Epithelial cell of proximal tubule (primary cell): ENCODE measurements at regions not wholly inside any gene's neighbourhood (a gene's known extent, or its start where the extent isn't known, plus 50 kb on each side); places are given as distances from the start of the nearest gene placed in this dataset.

Experiments used
- DNase-seq: peaks from one replicate; pipeline ENCODE4 v3.0.0-alpha.2; 2011; ENCODE audit warnings: low read depth
- H3K4me3 ChIP-seq: 2 replicates; pipeline ENCODE4 v1.5.1; 2011; ENCODE audit warnings: low read depth, mild to moderate bottlenecking, low read length
- CTCF ChIP-seq: conservative IDR thresholded peaks from 2 replicates; pipeline ENCODE4 v1.5.1; 2012; ENCODE audit warnings: low read depth, mild to moderate bottlenecking, low read length

GRCh38 chr13:99027661-99028425, 50.0 kb upstream of the DOCK9 start:
- no peak for DNase-seq
- no peak for TF ChIP-seq CTCF
- no peak overlapping the region for H3K4me3 ChIP-seq

GRCh38 chr13:99028890-99029289, 51.0 kb upstream of the DOCK9 start:
- TF ChIP-seq CTCF = peak; percentile 39
- DNase-seq = no peak

GRCh38 chr13:99029576-99029975, 51.7 kb upstream of the DOCK9 start:
- H3K4me3 ChIP-seq = no peak overlapping the region

More at GRCh38 chr13:99028890-99029289, 51.0 kb upstream of the DOCK9 start:
- H3K4me3 ChIP-seq = no peak overlapping the region

GRCh38 chr13:99030326-99030725, 52.5 kb upstream of the DOCK9 start:
- TF ChIP-seq CTCF = no peak
- DNase-seq = no peak
- no peak overlapping the region for H3K4me3 ChIP-seq

More at GRCh38 chr13:99029576-99029975, 51.7 kb upstream of the DOCK9 start:
- TF ChIP-seq CTCF = no peak
- DNase-seq = no peak

- TF ChIP-seq CTCF = no peak
- no peak for DNase-seq
- no peak overlapping the region for H3K4me3 ChIP-seq
Measured at GRCh38 chr13:99031832-99032231, 54.0 kb upstream of the DOCK9 start.

- TF ChIP-seq CTCF = peak; percentile 63
- no peak for DNase-seq
- H3K4me3 ChIP-seq = no peak overlapping the region
Measured at GRCh38 chr13:99033814-99034213, 56.0 kb upstream of the DOCK9 start.
